GM12878 (cell line): ENCODE measurements at regions not wholly inside any gene's neighbourhood (a gene's known extent, or its start where the extent isn't known, plus 50 kb on each side); places are given as distances from the start of the nearest gene placed in this dataset.

Experiments used
- ATAC-seq: fragments of 200-7000 bp; cut with Tn5 transposase; 3 replicates; pipeline ENCODE4 v1.9.1; 2020; ENCODE audit warnings: mild to moderate bottlenecking, moderate library complexity
- BruUV-seq: library from RNA; stranded (reverse); fragments of 400-500 nt; replicated peaks from 2 replicates; lab custom pipeline; 2021; lab: Mats Ljungman, UMichigan
- CTCF ChIA-PET: fragments of 300-600 bp; sonication (Branson Sonifier 250); formaldehyde crosslinking; extraction: SDS; loops from one replicate; lab custom pipeline; 2021; ENCODE audit warnings: inconsistent platforms; lab: Yijun Ruan, JAX
- POLR2A ChIA-PET: fragments of 350-600 bp; formaldehyde crosslinking; extraction: SDS; loops from one replicate; lab custom pipeline; 2021; ENCODE audit warnings: inconsistent platforms; lab: Charles Lee
- RAD21 ChIA-PET: fragments of 300-600 bp; sonication (Branson Sonifier 250); formaldehyde crosslinking; loops from one replicate; lab custom pipeline; 2023; ENCODE audit warnings: antibody characterized with exemption; ENCODE audit not compliant: unreplicated experiment; lab: Charles Lee
- SMC1A ChIA-PET: fragments of 300-600 bp; sonication (Branson Sonifier 250); formaldehyde crosslinking; loops from one replicate; lab custom pipeline; 2023; ENCODE audit not compliant: unreplicated experiment, uncharacterized antibody; lab: Charles Lee
- DNase-seq: peaks from one replicate; pipeline ENCODE4 v3.0.0-alpha.2; 2011; ENCODE audit warnings: low read depth, low spot score
- FAIRE-seq: peaks from 3 replicates; lab custom pipeline; 2011; peaks lifted over from hg19 to GRCh38; lab: Jason Lieb, UNC
- H2AFZ ChIP-seq: 2 replicates; pipeline ENCODE4 v1.6.0; 2011; ENCODE audit warnings: low read depth, low read length, control low read depth; ENCODE audit not compliant: control insufficient read depth
- H3K27ac ChIP-seq: 2 replicates; pipeline ENCODE4 v1.5.1; 2011; ENCODE audit warnings: control low read depth; ENCODE audit not compliant: control insufficient read depth, insufficient read depth
- H3K27me3 ChIP-seq, 2 experiments: replicated peaks in 1 of 2; 2 replicates each; pipeline versions ENCODE4 v1.6.0 to v1.6.1; 2011; ENCODE audit warnings: low read length in 1 of 2; ENCODE audit not compliant: control insufficient read depth in 2 of 2, insufficient read depth in 2 of 2
- H3K36me3 ChIP-seq, 2 experiments: 2 replicates each; pipeline ENCODE4 v1.5.1; 2011; ENCODE audit warnings: low read length in 1 of 2; ENCODE audit not compliant: control insufficient read depth in 2 of 2, insufficient read depth in 2 of 2
- H3K4me1 ChIP-seq: 2 replicates; pipeline ENCODE4 v1.6.1; 2011; ENCODE audit warnings: mild to moderate bottlenecking, low read length, moderate library complexity, mixed read lengths; ENCODE audit not compliant: control insufficient read depth, insufficient read depth
- H3K4me2 ChIP-seq: 2 replicates; pipeline ENCODE4 v1.6.0; 2011; ENCODE audit warnings: control low read depth; ENCODE audit not compliant: control insufficient read depth, insufficient read depth
- H3K4me3 ChIP-seq: fragments of 200-600 bp; sonication (generic); 2 replicates; pipeline ENCODE4 v1.5.1; 2016
- H3K79me2 ChIP-seq: 2 replicates; pipeline ENCODE4 v1.6.0; 2011; ENCODE audit warnings: low read length; ENCODE audit not compliant: control insufficient read depth, insufficient read depth
- H3K9ac ChIP-seq: 2 replicates; pipeline ENCODE4 v1.8.0; 2011; ENCODE audit warnings: low read length, control low read depth, mixed read lengths; ENCODE audit not compliant: control insufficient read depth, insufficient read depth
- H3K9me3 ChIP-seq: replicated peaks from 3 replicates; pipeline ENCODE4 v1.5.1; 2011; ENCODE audit warnings: mild to moderate bottlenecking, low read length; ENCODE audit not compliant: control insufficient read depth, insufficient read depth
- H4K20me1 ChIP-seq: 2 replicates; pipeline ENCODE4 v1.6.0; 2011; ENCODE audit not compliant: control insufficient read depth, insufficient read depth
- BACH1 ChIP-seq: fragments of 450-650 bp; IDR thresholded peaks from 2 replicates; pipeline ENCODE4 v1.6.1; 2017; ENCODE audit warnings: mild to moderate bottlenecking, borderline replicate concordance
- BCLAF1 ChIP-seq: fragments of 450-650 bp; IDR thresholded peaks from 2 replicates; pipeline ENCODE4 v1.6.1; 2017; ENCODE audit warnings: antibody characterized with exemption, mild to moderate bottlenecking, moderate library complexity
- CBX3 ChIP-seq: fragments of 200-600 bp; sonication (generic); IDR thresholded peaks from 2 replicates; pipeline ENCODE4 v1.6.1; 2016; ENCODE audit warnings: low read depth, borderline replicate concordance
- EGR1 ChIP-seq, 2 experiments: IDR thresholded peaks; 1 replicate in 1 of 2; 2 replicates in 1 of 2; pipeline ENCODE4 v1.6.1; 2011 to 2012; ENCODE audit warnings: low read depth in 2 of 2, low read length in 2 of 2, borderline replicate concordance in 1 of 2, mild to moderate bottlenecking in 1 of 2, moderate library complexity in 1 of 2
- ESRRA ChIP-seq: IDR thresholded peaks from 2 replicates; pipeline ENCODE4 v1.6.1; 2012; ENCODE audit warnings: mild to moderate bottlenecking, low read length, improper control_type of control experiment
- IRF4 ChIP-seq: IDR thresholded peaks from 2 replicates; pipeline ENCODE4 v1.6.1; 2011; ENCODE audit warnings: low read depth, low read length
- KLF5 ChIP-seq: fragments of 450-650 bp; IDR thresholded peaks from 2 replicates; pipeline ENCODE4 v1.6.1; 2014; ENCODE audit warnings: mild to moderate bottlenecking; ENCODE audit not compliant: partially characterized antibody
- MTA3 ChIP-seq: IDR thresholded peaks from 2 replicates; pipeline ENCODE4 v1.6.1; 2012; ENCODE audit warnings: low read length, inconsistent platforms, borderline replicate concordance
- NFYA ChIP-seq: IDR thresholded peaks from 2 replicates; pipeline ENCODE4 v1.6.1; 2011; ENCODE audit warnings: low read depth, mild to moderate bottlenecking, low read length, improper control_type of control experiment, borderline replicate concordance
- RELA ChIP-seq: fragments of 450-650 bp; IDR thresholded peaks from 2 replicates; pipeline ENCODE4 v1.8.0; 2014; ENCODE audit warnings: borderline replicate concordance; ENCODE audit not compliant: partially characterized antibody
- SMAD1 ChIP-seq: fragments of 450-650 bp; IDR thresholded peaks from 2 replicates; pipeline ENCODE4 v1.6.1; 2018; ENCODE audit warnings: mild to moderate bottlenecking, low read depth; ENCODE audit not compliant: partially characterized antibody
- TBL1XR1 ChIP-seq: IDR thresholded peaks from 2 replicates; pipeline ENCODE4 v1.6.1; 2012; ENCODE audit warnings: low read depth, low read length, improper control_type of control experiment
- YY1 ChIP-seq: IDR thresholded peaks from 2 replicates; pipeline ENCODE4 v1.6.1; 2011; ENCODE audit warnings: low read depth, mild to moderate bottlenecking, low read length
- ZBTB11 ChIP-seq: fragments of 450-650 bp; formaldehyde crosslinking; IDR thresholded peaks from 2 replicates; pipeline ENCODE4 v1.5.0; 2022; ENCODE audit warnings: mild to moderate bottlenecking, missing genetic modification characterization
- ZBTB40 ChIP-seq: fragments of 450-650 bp; IDR thresholded peaks from 2 replicates; pipeline ENCODE4 v1.6.1; 2016; ENCODE audit warnings: mild to moderate bottlenecking, moderate library complexity, borderline replicate concordance
- ZSCAN29 ChIP-seq: fragments of 450-650 bp; IDR thresholded peaks from 2 replicates; pipeline ENCODE4 v1.6.1; 2017; ENCODE audit warnings: mild to moderate bottlenecking, moderate library complexity
- WGBS: methylation state at CpG from one replicate; pipeline ENCODE4 v1.1.6; 2016; ENCODE audit warnings: low lambda C conversion rate; ENCODE audit not compliant: insufficient replicate concordance, insufficient coverage; ENCODE audit errors: missing lambda C conversion rate; 5-methylcytosine and 5-hydroxymethylcytosine counted together
- in situ Hi-C: fragments of 300-500 bp; cut with MboI; formaldehyde crosslinking; loops from 9 replicates; pipeline ENCODE4 v1.14.3; 2018; ENCODE audit warnings: mixed read lengths
- intact Hi-C: fragments of 100-400 bp; cut with micrococcal nuclease; formaldehyde crosslinking; loops from one replicate; pipeline ENCODE4 v1.14.2; 2022; ENCODE audit not compliant: unreplicated experiment

GRCh38 chr1:222012816-222013215 lies 270.9 kb upstream of the DUSP10 start:
- no TSS peak for BruUV-seq
- intact Hi-C loops (loop anchor here (5.0 kb wide), 1 partner anchor 536 kb away; no protein-coding TSS in a partner anchor), in situ Hi-C loops (no loop called here)
- Histone ChIP-seq H2AFZ (no peak overlapping the region), H3K9me3 (no peaks in the 10 kb centered on the region; the same call in 2 of the 3 replicates), H3K9ac (no peak overlapping the region), H3K4me1 (no peaks in the 10 kb centered on the region), H4K20me1 (no peaks in the 10 kb centered on the region), H3K4me2 (no peak overlapping the region), H3K27me3 (no peaks in the 10 kb centered on the region), H3K27ac (no peak overlapping the region), H3K4me3 (no peak overlapping the region), H3K36me3 (no peaks in the 10 kb centered on the region), H3K79me2 (no peaks in the 10 kb centered on the region)
- no peak for ATAC-seq
- CTCF ChIA-PET, result interaction anchor here (0.6 kb wide), 1 partner anchor 9 kb away, joined by 4 read pairs; no protein-coding TSS in a partner anchor
- RAD21 ChIA-PET, result no interaction called here
- SMC1A ChIA-PET, result no interaction called here
- 21% methylated on average over 2 of the region's 2 CpGs for WGBS
- no peak for FAIRE-seq
- POLR2A ChIA-PET, result no interaction called here
- no peak for DNase-seq
- TF ChIP-seq BCLAF1, result no peak
- TF ChIP-seq BACH1, result no peak
- TF ChIP-seq SMAD1, result no peak
- no peak for TF ChIP-seq ZBTB40
- no peak for TF ChIP-seq KLF5
- TF ChIP-seq CBX3, result no peak
- TF ChIP-seq NFYA, result no peak
- no peak for TF ChIP-seq MTA3
- TF ChIP-seq ZSCAN29, result no peak
- no peak for TF ChIP-seq EGR1 (IDR thresholded peaks at IDR 0.05; ENCODE audit: borderline replicate concordance in 1 of 2, low read depth in 2 of 2, low read length in 2 of 2)
- no peak for TF ChIP-seq YY1
- no peak for TF ChIP-seq ZBTB11 (CRISPR knock-in tag)
- TF ChIP-seq IRF4, result no peak
- no peak for TF ChIP-seq TBL1XR1
- no peak for TF ChIP-seq RELA
- no peak for TF ChIP-seq ESRRA
